Mesodermal cell (in vitro differentiated cells): ENCODE measurements at regions not wholly inside any gene's neighbourhood (a gene's known extent, or its start where the extent isn't known, plus 50 kb on each side); places are given as distances from the start of the nearest gene placed in this dataset.

Experiments
- H3K27ac ChIP-seq: 2 replicates; pipeline ENCODE4 v1.7.0; 2013; ENCODE audit warnings: mild to moderate bottlenecking, low read depth, low read length, moderate library complexity; ENCODE audit not compliant: severe bottlenecking
- H3K36me3 ChIP-seq: 2 replicates; pipeline ENCODE4 v1.7.1; 2013; ENCODE audit warnings: mild to moderate bottlenecking, low read length, moderate library complexity; ENCODE audit not compliant: control insufficient read depth, insufficient read depth
- H3K4me1 ChIP-seq: one replicate; pipeline ENCODE4 v1.7.1; 2013; ENCODE audit warnings: mild to moderate bottlenecking, low read length; ENCODE audit not compliant: insufficient read depth, control insufficient read depth, poor library complexity, severe bottlenecking
- H3K4me3 ChIP-seq: 2 replicates; pipeline ENCODE4 v1.7.0; 2013; ENCODE audit warnings: low read length, control low read depth, mild to moderate bottlenecking; ENCODE audit not compliant: insufficient read depth, poor library complexity, severe bottlenecking; ENCODE audit errors: extremely low read depth
- H3K9me3 ChIP-seq: 2 replicates; pipeline ENCODE4 v1.7.1; 2013; ENCODE audit warnings: mild to moderate bottlenecking, low read length, moderate library complexity; ENCODE audit not compliant: control insufficient read depth
- WGBS, 2 experiments: methylation state at CpG; one replicate each; pipeline ENCODE4 v1.1.5; 2013; ENCODE audit warnings: missing lambda C conversion rate in 2 of 2; ENCODE audit not compliant: insufficient coverage in 2 of 2; 5-methylcytosine and 5-hydroxymethylcytosine counted together

DNA sequence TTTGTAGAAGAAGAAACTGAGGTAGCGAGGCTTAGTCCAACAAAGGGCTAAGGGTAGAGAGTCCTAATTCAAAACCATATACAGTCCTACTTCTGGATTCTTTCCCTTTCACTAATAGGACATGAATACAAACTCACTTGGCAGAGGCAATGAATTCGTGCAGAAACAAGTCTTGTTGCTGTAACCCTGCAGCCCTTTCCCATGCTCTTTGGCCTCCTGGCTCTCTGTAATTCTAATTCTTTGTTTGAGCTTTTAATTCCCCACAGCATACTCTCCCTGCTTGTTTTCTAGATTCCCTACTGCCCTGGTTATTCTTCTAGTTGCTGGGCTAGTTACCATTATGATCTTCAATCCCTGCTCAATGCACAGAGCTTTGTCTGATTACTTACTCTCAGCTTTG is 381.4 kb downstream of the ETNK1 start:
- H3K4me1 ChIP-seq = no peaks in the 10 kb centered on the region
- H3K9me3 ChIP-seq = no peaks in the 10 kb centered on the region
- H3K4me3 ChIP-seq = no peak overlapping the region
- no peaks in the 10 kb centered on the region for H3K36me3 ChIP-seq
- WGBS, 2 experiments = 64 to 91% methylated on average over 1 of the region's 2 CpGs
- H3K27ac ChIP-seq = no peak overlapping the region

GRCh38 chr12:23008623-23009022 is 383.7 kb downstream of the ETNK1 start:
- H3K36me3 ChIP-seq = no peaks in the 10 kb centered on the region
- 81 to 100% methylated on average over 4 of the region's 5 CpGs for WGBS, 2 experiments
- no peaks in the 10 kb centered on the region for H3K9me3 ChIP-seq
- no peaks in the 10 kb centered on the region for H3K4me1 ChIP-seq
- no peak overlapping the region for H3K4me3 ChIP-seq
- no peak overlapping the region for H3K27ac ChIP-seq

GRCh38 chr12:23014749-23015148 is 389.8 kb downstream of the ETNK1 start:
- Histone ChIP-seq H3K4me3 (no peak overlapping the region), H3K27ac (no peak overlapping the region), H3K9me3 (no peaks in the 10 kb centered on the region), H3K4me1 (no peaks in the 10 kb centered on the region), H3K36me3 (no peaks in the 10 kb centered on the region)

- H3K4me3 ChIP-seq = no peak overlapping the region
- 14 to 57% methylated on average over 1 of the region's 1 CpG for WGBS, 2 experiments
- no peak overlapping the region for H3K27ac ChIP-seq
- H3K4me1 ChIP-seq = peaks cover 2% of the 10 kb centered on the region
- no peaks in the 10 kb centered on the region for H3K9me3 ChIP-seq
- no peaks in the 10 kb centered on the region for H3K36me3 ChIP-seq
Observed at GRCh38 chr12:23025372-23026016, 400.5 kb downstream of the ETNK1 start.

GRCh38 chr12:23028158-23028802 is 403.3 kb downstream of the ETNK1 start:
- 40 to 100% methylated on average over 1 of the region's 4 CpGs for WGBS, 2 experiments
- H3K36me3 ChIP-seq = no peaks in the 10 kb centered on the region
- H3K9me3 ChIP-seq = no peaks in the 10 kb centered on the region
- no peak overlapping the region for H3K27ac ChIP-seq
- peaks cover 2% of the 10 kb centered on the region for H3K4me1 ChIP-seq
- H3K4me3 ChIP-seq = no peak overlapping the region

DNA sequence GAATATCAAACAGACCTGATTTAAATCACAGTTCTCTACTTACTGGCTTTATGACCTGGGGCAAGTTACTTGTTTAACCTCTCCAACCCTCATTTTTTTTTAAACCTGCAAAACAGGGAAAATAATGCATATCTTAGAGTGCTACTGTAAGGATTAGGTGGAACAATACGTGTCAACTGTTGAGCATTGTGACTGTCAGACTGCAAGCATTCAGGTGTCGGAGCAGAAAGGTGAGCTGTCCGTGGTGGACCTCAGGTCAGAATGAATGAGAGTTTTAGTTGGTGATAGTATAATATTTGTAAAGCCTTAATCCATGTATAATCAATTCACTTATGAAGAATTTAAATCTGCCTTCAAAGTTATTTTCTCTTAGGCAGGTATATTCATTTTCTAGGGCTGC is 404.2 kb downstream of the ETNK1 start:
- no peaks in the 10 kb centered on the region for H3K36me3 ChIP-seq
- no peak overlapping the region for H3K27ac ChIP-seq
- H3K4me3 ChIP-seq = no peak overlapping the region
- no peaks in the 10 kb centered on the region for H3K4me1 ChIP-seq
- H3K9me3 ChIP-seq = no peaks in the 10 kb centered on the region
- 81 to 90% methylated on average over 2 to 3 of the region's 3 CpGs for WGBS, 2 experiments

DNA sequence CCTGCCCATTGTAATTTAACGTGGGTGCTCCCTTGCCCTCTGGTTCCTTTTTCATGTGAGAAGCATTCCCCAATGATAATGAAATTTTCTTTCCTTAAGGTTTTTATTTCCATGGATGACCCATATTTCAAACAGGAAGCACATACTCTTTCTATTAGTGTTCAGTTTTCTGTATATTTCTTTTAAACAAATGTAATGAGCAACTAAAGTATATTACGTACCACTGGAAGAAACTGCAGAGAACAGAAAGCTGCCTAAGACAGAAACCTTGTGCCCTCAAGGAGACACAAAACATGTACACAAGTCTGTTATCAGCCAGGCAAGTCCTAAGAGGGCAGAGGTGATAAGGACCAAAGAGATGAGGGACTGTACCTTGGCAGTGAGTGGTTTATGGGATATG is 414.9 kb downstream of the ETNK1 start:
- H3K4me1 ChIP-seq = no peaks in the 10 kb centered on the region
- H3K9me3 ChIP-seq = no peaks in the 10 kb centered on the region
- no peaks in the 10 kb centered on the region for H3K36me3 ChIP-seq
- H3K27ac ChIP-seq = no peak overlapping the region
- H3K4me3 ChIP-seq = no peak overlapping the region
- WGBS, 2 experiments = 67 to 100% methylated on average over 1 of the region's 2 CpGs

GRCh38 chr12:23041774-23042173 is 416.8 kb downstream of the ETNK1 start:
- no peaks in the 10 kb centered on the region for H3K4me1 ChIP-seq

DNA sequence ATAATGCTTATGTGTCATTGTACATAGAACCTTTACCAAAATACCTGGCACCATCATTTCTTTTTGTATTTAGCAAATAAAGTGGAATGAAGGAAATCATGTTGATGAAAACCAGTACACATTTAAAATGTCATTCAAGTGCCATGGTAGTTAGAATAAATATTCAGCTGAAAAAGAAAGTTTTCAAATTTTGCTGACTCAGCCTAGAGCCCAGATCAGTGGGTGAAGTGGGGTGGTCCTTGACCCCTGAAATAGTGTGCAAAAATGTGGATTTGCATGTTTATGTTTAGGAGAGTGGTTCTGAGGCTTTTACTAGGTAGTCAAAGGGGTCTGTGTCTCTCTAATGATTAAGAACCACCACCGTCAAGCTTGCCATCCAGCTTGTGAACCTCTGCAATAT is 418.7 kb downstream of the ETNK1 start:
- Histone ChIP-seq H3K4me3 (no peak overlapping the region), H3K9me3 (no peaks in the 10 kb centered on the region), H3K36me3 (no peaks in the 10 kb centered on the region), H3K4me1 (no peaks in the 10 kb centered on the region), H3K27ac (no peak overlapping the region)
- WGBS, 2 experiments = 100% methylated on average over 1 of the region's 1 CpG

More at GRCh38 chr12:23041774-23042173, 416.8 kb downstream of the ETNK1 start:
- Histone ChIP-seq H3K27ac (no peak overlapping the region), H3K9me3 (no peaks in the 10 kb centered on the region), H3K36me3 (no peaks in the 10 kb centered on the region), H3K4me3 (no peak overlapping the region)
- WGBS, 2 experiments = no CpG with 5 or more reads among the region's 2 CpGs

DNA sequence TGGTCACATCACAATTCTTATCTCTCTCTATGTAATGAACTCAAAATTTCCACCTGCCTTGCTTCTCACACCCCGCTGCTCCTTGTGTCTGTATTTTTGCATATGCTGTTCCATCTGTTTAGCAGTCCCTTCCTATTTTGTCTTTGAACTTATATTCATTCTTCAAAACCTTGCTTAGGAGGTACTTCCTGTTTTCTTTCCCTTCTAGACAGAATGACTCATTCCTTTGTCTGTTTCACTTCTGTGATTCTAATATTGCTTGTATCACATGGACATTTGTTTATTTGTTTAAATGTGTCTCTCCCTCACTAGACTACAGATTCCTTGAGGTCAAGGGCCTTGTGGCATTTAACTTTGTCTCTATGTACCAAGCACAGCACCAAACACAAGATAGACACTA is 424.2 kb downstream of the ETNK1 start:
- Histone ChIP-seq H3K27ac (no peak overlapping the region), H3K9me3 (no peaks in the 10 kb centered on the region), H3K4me1 (no peaks in the 10 kb centered on the region), H3K36me3 (no peaks in the 10 kb centered on the region), H3K4me3 (no peak overlapping the region)
- WGBS, 2 experiments = 100% methylated on average over 1 of the region's 1 CpG

DNA sequence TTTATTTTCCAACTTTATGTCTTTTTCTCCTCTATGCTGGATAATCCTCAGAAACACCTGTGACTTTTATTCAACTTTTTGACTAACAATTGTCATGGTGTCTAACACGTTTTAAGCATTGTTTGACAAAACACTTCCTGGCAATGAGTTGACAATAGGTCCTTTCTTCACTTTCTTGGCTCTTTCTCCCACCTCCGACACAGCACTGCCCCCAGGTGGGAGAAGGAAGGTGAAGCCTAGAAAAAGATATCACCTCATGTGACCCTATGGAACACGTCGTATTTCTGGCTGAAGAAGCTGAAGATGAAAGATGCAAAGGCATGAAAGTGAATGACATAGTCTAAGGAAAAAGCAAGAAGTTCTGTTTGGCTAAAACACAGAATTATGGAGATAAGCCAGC is 430.0 kb downstream of the ETNK1 start:
- WGBS, 2 experiments = 14 to 25% methylated on average over 2 to 4 of the region's 4 CpGs
- Histone ChIP-seq H3K36me3 (no peaks in the 10 kb centered on the region), H3K9me3 (no peaks in the 10 kb centered on the region)

More for the DNA sequence above, 430.0 kb downstream of the ETNK1 start:
- no peak overlapping the region for H3K4me3 ChIP-seq
- H3K27ac ChIP-seq = no peak overlapping the region
- H3K4me1 ChIP-seq = no peaks in the 10 kb centered on the region
